ENCODE measurements at regions not wholly inside any gene's neighbourhood (a gene's known extent, or its start where the extent isn't known, plus 50 kb on each side); places are given as distances from the start of the nearest gene placed in this dataset.

DNA sequence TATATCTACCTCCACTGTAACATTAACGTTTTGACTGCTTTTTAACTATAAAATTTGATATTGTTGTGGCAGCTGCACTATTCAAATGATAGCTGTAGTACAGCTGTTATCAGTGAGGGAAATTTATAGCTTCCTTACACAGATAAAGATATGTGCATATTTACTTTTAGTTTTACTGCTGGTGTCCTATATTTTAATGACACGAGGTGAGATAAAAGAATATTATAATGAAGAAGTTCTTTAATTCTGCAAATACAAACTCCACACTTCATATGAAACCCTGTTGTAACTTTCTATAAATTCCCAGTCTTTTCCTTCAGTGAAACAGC, 427.8 kb upstream of the ZEB2 start:
- Histone ChIP-seq H3K36me3 (no peaks in the 10 kb centered on the region), H3K9me3 (no peaks in the 10 kb centered on the region), H3K27me3 (no peaks in the 10 kb centered on the region), H3K4me3 (no peak overlapping the region), H3K27ac (no peak overlapping the region), H3K4me1 (peaks cover 12% of the 10 kb centered on the region)
- no peak for DNase-seq (ENCODE audit: low spot score in 2 of 2)
- TF ChIP-seq POLR2AphosphoS5 (IDR thresholded peaks at IDR 0.05) (no peak), POLR2A (IDR thresholded peaks at IDR 0.05) (no peak), EP300 (IDR thresholded peaks at IDR 0.05) (no peak)
- TF ChIP-seq, protein P1, sequence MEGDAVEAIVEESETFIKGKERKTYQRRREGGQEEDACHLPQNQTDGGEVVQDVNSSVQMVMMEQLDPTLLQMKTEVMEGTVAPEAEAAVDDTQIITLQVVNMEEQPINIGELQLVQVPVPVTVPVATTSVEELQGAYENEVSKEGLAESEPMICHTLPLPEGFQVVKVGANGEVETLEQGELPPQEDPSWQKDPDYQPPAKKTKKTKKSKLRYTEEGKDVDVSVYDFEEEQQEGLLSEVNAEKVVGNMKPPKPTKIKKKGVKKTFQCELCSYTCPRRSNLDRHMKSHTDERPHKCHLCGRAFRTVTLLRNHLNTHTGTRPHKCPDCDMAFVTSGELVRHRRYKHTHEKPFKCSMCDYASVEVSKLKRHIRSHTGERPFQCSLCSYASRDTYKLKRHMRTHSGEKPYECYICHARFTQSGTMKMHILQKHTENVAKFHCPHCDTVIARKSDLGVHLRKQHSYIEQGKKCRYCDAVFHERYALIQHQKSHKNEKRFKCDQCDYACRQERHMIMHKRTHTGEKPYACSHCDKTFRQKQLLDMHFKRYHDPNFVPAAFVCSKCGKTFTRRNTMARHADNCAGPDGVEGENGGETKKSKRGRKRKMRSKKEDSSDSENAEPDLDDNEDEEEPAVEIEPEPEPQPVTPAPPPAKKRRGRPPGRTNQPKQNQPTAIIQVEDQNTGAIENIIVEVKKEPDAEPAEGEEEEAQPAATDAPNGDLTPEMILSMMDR (IDR thresholded peaks at IDR 0.05), result no peak
- WGBS, result 55% methylated on average over 2 of the region's 2 CpGs

DNA sequence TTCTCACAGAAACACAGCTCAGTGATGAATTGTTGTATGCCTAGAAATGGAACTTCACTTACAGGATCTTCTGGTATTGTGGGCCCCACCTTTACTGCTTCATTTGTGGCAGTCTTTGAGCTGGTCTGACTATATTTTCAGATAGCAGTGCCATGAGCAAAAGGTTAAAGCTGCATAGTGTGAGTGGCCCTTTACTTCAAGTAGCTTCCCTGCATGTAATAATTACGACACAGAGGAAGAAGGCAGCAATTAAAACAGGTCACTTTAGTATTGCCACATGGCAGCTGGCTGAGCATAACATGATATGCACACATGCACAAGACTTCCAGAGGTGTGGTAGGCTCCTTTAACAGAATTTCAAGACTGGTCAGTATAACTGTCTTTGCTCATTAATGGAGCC, 426.3 kb upstream of the ZEB2 start:
- Histone ChIP-seq H3K36me3 (no peaks in the 10 kb centered on the region), H3K27ac (no peak overlapping the region), H3K4me3 (no peak overlapping the region), H3K4me1 (peaks cover 12% of the 10 kb centered on the region), H3K9me3 (no peaks in the 10 kb centered on the region), H3K27me3 (no peaks in the 10 kb centered on the region)
- TF ChIP-seq POLR2A (IDR thresholded peaks at IDR 0.05) (no peak), POLR2AphosphoS5 (IDR thresholded peaks at IDR 0.05) (no peak), EP300 (IDR thresholded peaks at IDR 0.05) (no peak)
- TF ChIP-seq, protein P1 (IDR thresholded peaks at IDR 0.05), result no peak
- DNase-seq (ENCODE audit: low spot score in 2 of 2), result no peak
- 89% methylated on average over 1 of the region's 1 CpG for WGBS

DNA sequence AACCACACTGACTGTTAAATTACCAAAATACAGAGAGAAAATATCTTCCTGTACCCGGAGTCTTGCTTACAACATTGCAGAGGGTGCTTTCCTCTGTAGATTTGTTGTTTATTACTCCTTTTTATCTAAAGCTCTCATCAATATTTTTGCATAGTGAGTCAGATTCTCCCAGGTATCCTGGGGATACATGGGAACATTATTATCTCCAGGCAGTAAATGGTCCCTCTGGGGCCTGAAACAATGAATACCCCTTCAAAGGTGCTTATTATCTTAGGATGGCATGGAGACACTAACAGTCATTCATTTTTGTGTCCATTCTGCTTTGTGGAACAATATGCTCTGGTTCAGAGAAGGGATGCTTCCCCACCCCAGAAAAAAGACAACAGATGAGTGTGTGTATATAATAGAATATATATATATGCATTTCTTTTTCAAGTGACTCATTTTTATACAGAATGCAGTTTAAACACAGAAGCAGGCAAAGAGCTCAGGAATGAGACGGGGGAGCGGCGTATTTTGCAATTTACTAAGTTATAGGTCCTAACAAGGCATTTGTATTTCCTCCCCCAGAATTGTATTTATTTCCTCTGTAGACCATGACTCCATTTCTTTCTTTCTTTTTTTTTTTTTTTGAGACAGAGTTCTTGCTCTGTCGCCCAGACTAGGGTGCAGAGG, 424.8 kb upstream of the ZEB2 start:
- TF ChIP-seq POLR2A (IDR thresholded peaks at IDR 0.05), result no peak
- TF ChIP-seq, protein P1 (IDR thresholded peaks at IDR 0.05), result no peak
- Histone ChIP-seq H3K27me3 (no peaks in the 10 kb centered on the region), H3K4me3 (no peak overlapping the region), H3K36me3 (no peaks in the 10 kb centered on the region), H3K4me1 (peaks cover 6% of the 10 kb centered on the region), H3K27ac (no peak overlapping the region), H3K9me3 (no peaks in the 10 kb centered on the region)
- no peak for DNase-seq (ENCODE audit: low spot score in 2 of 2)
- 93% methylated on average over 5 of the region's 5 CpGs for WGBS

DNA sequence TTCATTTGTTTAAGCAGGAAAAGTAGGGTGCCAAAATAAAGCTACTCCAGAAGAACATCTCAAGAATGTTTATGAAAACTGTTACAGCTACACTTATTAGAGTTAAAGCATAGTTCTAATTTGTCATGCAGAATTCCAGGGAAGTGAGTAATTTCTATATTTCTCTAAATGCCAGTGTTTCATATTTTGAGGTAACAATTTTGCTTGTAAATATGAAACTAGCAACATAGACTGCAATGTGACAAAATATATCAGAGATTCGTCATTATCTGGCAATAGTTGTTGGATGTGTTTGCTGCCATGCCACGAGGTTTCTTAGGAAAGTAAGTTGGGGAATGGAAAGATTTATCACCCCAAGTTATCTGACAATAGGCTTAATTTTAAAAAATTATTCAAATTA, 424.1 kb upstream of the ZEB2 start:
- Histone ChIP-seq H3K4me1 (peaks cover 6% of the 10 kb centered on the region), H3K27ac (no peak overlapping the region), H3K36me3 (no peaks in the 10 kb centered on the region), H3K9me3 (no peaks in the 10 kb centered on the region), H3K4me3 (no peak overlapping the region), H3K27me3 (no peaks in the 10 kb centered on the region)
- no peak for TF ChIP-seq EP300 (IDR thresholded peaks at IDR 0.05)
- no peak for TF ChIP-seq POLR2A (IDR thresholded peaks at IDR 0.05)
- no peak for TF ChIP-seq POLR2AphosphoS5 (IDR thresholded peaks at IDR 0.05)
- TF ChIP-seq, protein P1 (IDR thresholded peaks at IDR 0.05), result no peak
- WGBS, result 38% methylated on average over 2 of the region's 2 CpGs
- DNase-seq (ENCODE audit: low spot score in 2 of 2), result no peak

DNA sequence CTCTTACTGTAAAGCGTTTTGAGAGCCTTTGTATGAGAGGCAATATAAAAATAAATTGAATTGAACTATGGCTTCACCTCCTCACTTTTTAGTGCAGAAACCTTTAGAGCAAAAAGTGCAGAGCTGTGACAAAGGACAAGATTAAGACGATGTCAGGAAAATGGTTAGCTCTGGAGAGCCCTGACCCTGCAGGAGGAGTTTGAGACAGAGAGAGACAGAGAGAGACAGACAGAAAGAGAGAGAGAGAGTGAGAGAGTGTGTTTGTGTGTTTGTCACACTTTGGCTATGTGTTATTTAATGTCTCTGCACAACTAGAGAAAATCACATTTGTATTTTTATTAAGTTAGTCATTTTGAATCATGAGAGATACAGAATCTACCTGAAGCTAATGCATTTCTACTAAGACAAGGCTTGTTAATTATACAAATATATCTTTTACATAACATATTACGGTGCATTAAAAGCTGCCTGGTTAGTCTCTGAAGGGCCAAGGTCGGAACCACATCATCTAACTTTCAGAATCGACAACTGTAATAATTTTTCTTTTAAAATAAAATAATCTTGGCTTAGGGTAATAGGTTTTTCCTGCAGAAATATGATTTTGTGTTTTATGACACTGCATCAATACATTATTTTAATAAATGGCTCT, 423.5 kb upstream of the ZEB2 start:
- Histone ChIP-seq H3K4me1 (peaks cover 9% of the 10 kb centered on the region), H3K36me3 (no peaks in the 10 kb centered on the region), H3K9me3 (no peaks in the 10 kb centered on the region), H3K27ac (no peak overlapping the region), H3K4me3 (no peak overlapping the region), H3K27me3 (no peaks in the 10 kb centered on the region)
- WGBS, result 80% methylated on average over 5 of the region's 5 CpGs
- TF ChIP-seq POLR2AphosphoS5 (IDR thresholded peaks at IDR 0.05) (no peak), EP300 (IDR thresholded peaks at IDR 0.05) (no peak), POLR2A (IDR thresholded peaks at IDR 0.05) (no peak)
- TF ChIP-seq, protein P1 (IDR thresholded peaks at IDR 0.05), result no peak
- no peak for DNase-seq (ENCODE audit: low spot score in 2 of 2)

Measured in suprapubic skin (tissue), 4 donors.